Adrenal gland (tissue), 5 donors: ENCODE measurements at regions not wholly inside any gene's neighbourhood (a gene's known extent, or its start where the extent isn't known, plus 50 kb on each side); places are given as distances from the start of the nearest gene placed in this dataset.

Experiments
- POLR2A ChIP-seq, 2 donors: fragments of 450-650 bp; IDR thresholded peaks; one replicate each; pipeline ENCODE4 v1.6.1; 2017; ENCODE audit warnings: antibody characterized with exemption in 2 of 2, mild to moderate bottlenecking in 2 of 2, moderate library complexity in 1 of 2
- TF ChIP-seq, protein P1 (sequence below), 6 experiments: fragments of 450-650 bp in 4 of 6; fragments of 200-600 bp in 2 of 6; sonication (generic) in 1 of 6; IDR thresholded peaks; 1 replicate in 5 of 6; 2 replicates in 1 of 6; pipeline versions ENCODE4 v1.5.1 to v1.8.0; 2016 to 2021; ENCODE audit warnings: antibody characterized with exemption in 6 of 6, mild to moderate bottlenecking in 2 of 6, moderate library complexity in 1 of 6
- donor health status: DM: no; HTN: no; CAD: no.

DNA sequence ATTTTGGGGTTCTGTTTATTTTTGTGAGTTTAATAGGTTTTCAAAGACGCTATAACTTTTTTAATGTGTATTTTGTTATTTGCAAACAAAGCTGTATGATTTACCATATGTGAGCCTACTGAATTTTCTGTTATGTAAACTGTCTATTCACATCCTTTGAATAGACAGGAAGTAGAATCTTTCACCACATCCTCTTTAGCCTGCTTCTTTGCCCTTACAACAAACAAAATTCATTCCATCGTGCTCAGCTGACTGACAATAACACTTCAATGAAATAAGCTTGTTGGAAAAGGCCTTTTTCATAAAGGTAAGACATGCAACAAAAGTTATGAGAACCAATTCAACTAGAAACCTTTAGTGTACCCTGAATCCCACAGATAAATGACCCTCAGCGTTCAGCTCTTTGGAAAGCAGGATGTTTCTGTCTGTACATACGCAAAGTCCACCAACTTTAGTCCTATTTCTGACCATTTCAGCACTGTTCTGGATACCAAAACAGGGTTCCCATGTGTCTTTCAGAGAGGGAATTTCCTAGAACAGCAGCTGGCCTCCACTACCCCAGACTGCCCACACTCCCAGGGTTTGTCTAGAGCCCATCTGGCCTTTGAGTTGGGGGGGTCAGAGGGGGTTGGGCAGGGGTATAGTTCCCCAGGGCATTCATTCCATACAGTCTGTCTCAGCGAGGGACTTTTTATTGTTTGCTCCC, 71.3 kb downstream of the DUSP6 start:
- TF ChIP-seq POLR2A (IDR thresholded peaks at IDR 0.05), result no peak
- TF ChIP-seq, protein P1, sequence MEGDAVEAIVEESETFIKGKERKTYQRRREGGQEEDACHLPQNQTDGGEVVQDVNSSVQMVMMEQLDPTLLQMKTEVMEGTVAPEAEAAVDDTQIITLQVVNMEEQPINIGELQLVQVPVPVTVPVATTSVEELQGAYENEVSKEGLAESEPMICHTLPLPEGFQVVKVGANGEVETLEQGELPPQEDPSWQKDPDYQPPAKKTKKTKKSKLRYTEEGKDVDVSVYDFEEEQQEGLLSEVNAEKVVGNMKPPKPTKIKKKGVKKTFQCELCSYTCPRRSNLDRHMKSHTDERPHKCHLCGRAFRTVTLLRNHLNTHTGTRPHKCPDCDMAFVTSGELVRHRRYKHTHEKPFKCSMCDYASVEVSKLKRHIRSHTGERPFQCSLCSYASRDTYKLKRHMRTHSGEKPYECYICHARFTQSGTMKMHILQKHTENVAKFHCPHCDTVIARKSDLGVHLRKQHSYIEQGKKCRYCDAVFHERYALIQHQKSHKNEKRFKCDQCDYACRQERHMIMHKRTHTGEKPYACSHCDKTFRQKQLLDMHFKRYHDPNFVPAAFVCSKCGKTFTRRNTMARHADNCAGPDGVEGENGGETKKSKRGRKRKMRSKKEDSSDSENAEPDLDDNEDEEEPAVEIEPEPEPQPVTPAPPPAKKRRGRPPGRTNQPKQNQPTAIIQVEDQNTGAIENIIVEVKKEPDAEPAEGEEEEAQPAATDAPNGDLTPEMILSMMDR (IDR thresholded peaks at IDR 0.05), result no peak
